GM20431 (cell line): ENCODE measurements at regions not wholly inside any gene's neighbourhood (a gene's known extent, or its start where the extent isn't known, plus 50 kb on each side); places are given as distances from the start of the nearest gene placed in this dataset.
"Not testable (repeated sequence)": the region's sequence is repeated elsewhere in the genome, so short reads cannot be mapped to it uniquely, and the experiment has no call there.

Experiments
- in situ Hi-C: fragments of 300-500 bp; cut with MseI, MboI; formaldehyde crosslinking; loops from one replicate; pipeline ENCODE4 v1.15.0; 2020; ENCODE audit warnings: low sequenced_read_pairs; ENCODE audit not compliant: unreplicated experiment

- in situ Hi-C loops: no loop called here
Measured at GRCh38 chr4:52472444-52472843, 186.7 kb downstream of the USP46 start.

- in situ Hi-C loops: no loop called here
Measured at GRCh38 chr4:52477191-52477780, 181.8 kb downstream of the USP46 start.

GRCh38 chr4:52483186-52483890, 175.8 kb downstream of the USP46 start:
- in situ Hi-C loops: no loop called here

GRCh38 chr4:52507774-52508173, 151.3 kb downstream of the USP46 start:
- in situ Hi-C loops: no loop called here

- in situ Hi-C loops: no loop called here
Measured at GRCh38 chr4:52510939-52511565, 148.0 kb downstream of the USP46 start.

- in situ Hi-C loops: no loop called here
Measured at GRCh38 chr4:52511825-52512224, 147.3 kb downstream of the USP46 start.

GRCh38 chr4:52512291-52512690, 146.8 kb downstream of the USP46 start:
- in situ Hi-C loops: no loop called here

GRCh38 chr4:52522093-52522492, 137.0 kb downstream of the USP46 start:
- in situ Hi-C loops: not testable (repeated sequence)

GRCh38 chr4:52529983-52530382, 129.1 kb downstream of the USP46 start:
- in situ Hi-C loops: loop anchor here (25.0 kb wide), 1 partner anchor 232 kb away; the partner anchor contains the start of gene ERVMER34-1

GRCh38 chr4:52535793-52536192, 123.3 kb downstream of the USP46 start:
- in situ Hi-C loops: loop anchor here (25.0 kb wide), 1 partner anchor 227 kb away; the partner anchor contains the start of gene ERVMER34-1
